ENCODE measurements at regions not wholly inside any gene's neighbourhood (a gene's known extent, or its start where the extent isn't known, plus 50 kb on each side); places are given as distances from the start of the nearest gene placed in this dataset.

- no peak for DNase-seq
- no peak overlapping the region for H3K4me3 ChIP-seq
- TF ChIP-seq POLR2A (IDR thresholded peaks at IDR 0.05) (no peak), CTCF (IDR thresholded peaks at IDR 0.05) (no peak)
- H3K27ac ChIP-seq: no peak overlapping the region
- no peaks in the 10 kb centered on the region for H3K36me3 ChIP-seq
- no peaks in the 10 kb centered on the region for H3K4me1 ChIP-seq
- H3K27me3 ChIP-seq: no peaks in the 10 kb centered on the region
- intact Hi-C loops (cut with DNase I; ENCODE audit: low total_unique reads): no loop called here
- no peaks in the 10 kb centered on the region for H3K9me3 ChIP-seq
Observed at GRCh38 chr20:11550657-11551338, 366.9 kb upstream of the BTBD3 start.

- H3K4me3 ChIP-seq: no peak overlapping the region
- DNase-seq: no peak
- no peaks in the 10 kb centered on the region for H3K36me3 ChIP-seq
- intact Hi-C loops (cut with DNase I; ENCODE audit: low total_unique reads): no loop called here
- H3K9me3 ChIP-seq: no peaks in the 10 kb centered on the region
- no peak for TF ChIP-seq POLR2A (IDR thresholded peaks at IDR 0.05)
- no peak for TF ChIP-seq CTCF (IDR thresholded peaks at IDR 0.05)
- H3K27me3 ChIP-seq: no peaks in the 10 kb centered on the region
- H3K4me1 ChIP-seq: no peaks in the 10 kb centered on the region
- no peak overlapping the region for H3K27ac ChIP-seq
Observed at GRCh38 chr20:11551479-11551878, 366.2 kb upstream of the BTBD3 start.

GRCh38 chr20:11553603-11554002, 364.1 kb upstream of the BTBD3 start:
- Histone ChIP-seq H3K36me3 (no peaks in the 10 kb centered on the region), H3K4me1 (no peaks in the 10 kb centered on the region), H3K9me3 (no peaks in the 10 kb centered on the region), H3K4me3 (no peak overlapping the region), H3K27ac (no peak overlapping the region), H3K27me3 (no peaks in the 10 kb centered on the region)
- TF ChIP-seq CTCF (IDR thresholded peaks at IDR 0.05) (peak in 3 of 4 experiments; percentile 18 to 34 (median 31)), POLR2A (IDR thresholded peaks at IDR 0.05) (no peak)
- DNase-seq: no peak
- intact Hi-C loops (cut with DNase I; ENCODE audit: low total_unique reads): no loop called here

- no peak for TF ChIP-seq CTCF (IDR thresholded peaks at IDR 0.05)
- TF ChIP-seq POLR2A (IDR thresholded peaks at IDR 0.05): no peak
Observed at GRCh38 chr20:11555510-11555909, 362.2 kb upstream of the BTBD3 start.

GRCh38 chr20:11556410-11556809, 361.3 kb upstream of the BTBD3 start:
- H3K4me3 ChIP-seq: no peak overlapping the region
- intact Hi-C loops (cut with DNase I; ENCODE audit: low total_unique reads): no loop called here
- TF ChIP-seq CTCF (IDR thresholded peaks at IDR 0.05) (no peak), POLR2A (IDR thresholded peaks at IDR 0.05) (no peak)
- H3K36me3 ChIP-seq: no peaks in the 10 kb centered on the region
- no peaks in the 10 kb centered on the region for H3K27me3 ChIP-seq
- H3K27ac ChIP-seq: no peak overlapping the region
- H3K9me3 ChIP-seq: no peaks in the 10 kb centered on the region
- no peak for DNase-seq
- H3K4me1 ChIP-seq: no peaks in the 10 kb centered on the region

More at GRCh38 chr20:11555510-11555909, 362.2 kb upstream of the BTBD3 start:
- Histone ChIP-seq H3K4me1 (no peaks in the 10 kb centered on the region), H3K36me3 (no peaks in the 10 kb centered on the region), H3K27ac (no peak overlapping the region), H3K9me3 (no peaks in the 10 kb centered on the region), H3K4me3 (no peak overlapping the region), H3K27me3 (no peaks in the 10 kb centered on the region)
- intact Hi-C loops (cut with DNase I; ENCODE audit: low total_unique reads): no loop called here
- no peak for DNase-seq

All from uterus (tissue), 3 donors.